GM12891 (cell line): ENCODE measurements at regions not wholly inside any gene's neighbourhood (a gene's known extent, or its start where the extent isn't known, plus 50 kb on each side); places are given as distances from the start of the nearest gene placed in this dataset.

ENCODE experiments used
- POLR2A ChIP-seq: IDR thresholded peaks from 2 replicates; pipeline ENCODE4 v1.6.1; 2011; ENCODE audit warnings: low read depth, low read length, control low read depth
- POLR2AphosphoS5 ChIP-seq: IDR thresholded peaks from 2 replicates; pipeline ENCODE4 v1.6.1; 2011; ENCODE audit warnings: low read depth, low read length, control low read depth
- SPI1 ChIP-seq: IDR thresholded peaks from 2 replicates; pipeline ENCODE4 v1.6.1; 2011; ENCODE audit warnings: low read depth, low read length, control low read depth
- TAF1 ChIP-seq: IDR thresholded peaks from 2 replicates; pipeline ENCODE4 v1.6.1; 2011; ENCODE audit warnings: low read depth, low read length, control low read depth

- TF ChIP-seq SPI1 (no peak), TAF1 (no peak), POLR2A (no peak), POLR2AphosphoS5 (no peak)
Measured at GRCh38 chr10:117889664-117890063, 157.1 kb downstream of the RAB11FIP2 start.
